GM12873 (cell line): ENCODE measurements at regions not wholly inside any gene's neighbourhood (a gene's known extent, or its start where the extent isn't known, plus 50 kb on each side); places are given as distances from the start of the nearest gene placed in this dataset.

Experiments
- CTCF ChIP-seq: IDR thresholded peaks from 2 replicates; pipeline ENCODE4 v1.5.1; 2012; ENCODE audit warnings: low read depth, mild to moderate bottlenecking, moderate library complexity, low read length, control low read depth; ENCODE audit not compliant: insufficient read depth; ENCODE audit errors: missing control alignments

DNA sequence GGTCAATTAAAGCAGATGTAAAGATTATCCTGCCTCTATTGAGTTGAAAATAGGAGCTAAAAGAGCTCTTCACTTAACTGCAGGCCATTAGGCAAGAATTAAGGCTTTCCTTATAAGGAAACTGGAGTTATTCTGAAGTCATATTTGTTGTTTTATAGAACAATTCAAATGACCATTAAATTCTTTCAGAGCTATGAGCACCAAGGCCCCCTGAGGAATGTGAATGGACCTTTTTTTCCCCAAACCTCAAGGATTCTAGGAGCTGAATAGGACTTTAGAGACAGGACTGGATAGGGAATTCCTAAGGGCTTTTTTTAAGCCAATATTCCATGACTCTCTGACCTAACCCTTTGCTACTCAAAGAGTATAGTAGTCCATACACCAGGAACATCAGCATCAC, 565.7 kb upstream of the BTBD3 start:
- TF ChIP-seq CTCF = no peak

- TF ChIP-seq CTCF = no peak
These were observed 562.8 kb upstream of the BTBD3 start for GRCh38 chr20:11354846-11355245.

GRCh38 chr20:11355345-11355744, 562.3 kb upstream of the BTBD3 start:
- no peak for TF ChIP-seq CTCF

DNA sequence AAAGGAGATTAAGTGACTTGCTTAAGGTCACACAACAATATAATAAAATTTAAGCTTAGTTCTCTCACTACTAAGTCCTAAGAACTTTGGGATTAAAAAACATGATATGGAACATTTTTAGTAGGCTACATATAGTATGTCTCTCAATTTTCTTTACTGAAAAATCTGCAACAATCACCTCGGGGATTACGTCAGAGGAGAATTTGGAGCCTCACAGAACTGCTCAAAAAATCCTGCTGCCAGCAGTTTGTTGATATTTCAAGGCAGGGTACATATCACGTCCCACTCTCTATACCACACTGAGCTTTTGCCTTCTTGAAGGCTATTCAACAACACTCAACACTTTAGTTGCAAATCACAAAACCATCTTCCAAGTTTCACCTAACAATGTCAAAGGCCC, 561.6 kb upstream of the BTBD3 start:
- no peak for TF ChIP-seq CTCF

- TF ChIP-seq CTCF = no peak
These were observed 555.2 kb upstream of the BTBD3 start for GRCh38 chr20:11362450-11362849.

- TF ChIP-seq CTCF = no peak
These were observed 553.0 kb upstream of the BTBD3 start for GRCh38 chr20:11364736-11365135.

GRCh38 chr20:11366660-11367059, 551.0 kb upstream of the BTBD3 start:
- no peak for TF ChIP-seq CTCF
